ENCODE measurements at regions not wholly inside any gene's neighbourhood (a gene's known extent, or its start where the extent isn't known, plus 50 kb on each side); places are given as distances from the start of the nearest gene placed in this dataset.

- no peaks in the 10 kb centered on the region for H3K9me3 Mint-ChIP-seq
- Histone ChIP-seq H4K5ac (ENCODE audit: insufficient read length, low read depth, low read length) (no peak overlapping the region), H3K27me3 (ENCODE audit: insufficient read depth, low read length) (no peaks in the 10 kb centered on the region), H2AK5ac (ENCODE audit: insufficient read length, low read length) (no peak overlapping the region), H2BK12ac (ENCODE audit: insufficient read length, low read depth, low read length) (no peak overlapping the region), H3K23me2 (ENCODE audit: insufficient read length, low read depth, low read length, poor library complexity, severe bottlenecking) (no peaks in the 10 kb centered on the region), H4K8ac (replicated peaks; ENCODE audit: insufficient read length, low read depth, low read length) (no peak overlapping the region), H3K14ac (ENCODE audit: insufficient read depth, low read length) (no peak overlapping the region), H2BK120ac (ENCODE audit: low read depth, low read length, poor library complexity, severe bottlenecking) (no peak overlapping the region), H2BK20ac (ENCODE audit: low read depth, low read length, poor library complexity, severe bottlenecking) (no peak overlapping the region), H3K56ac (ENCODE audit: insufficient read length, low read depth, low read length) (no peak overlapping the region), H3K23ac (ENCODE audit: insufficient read length, low read depth, low read length) (no peak overlapping the region), H3K9me3 (ENCODE audit: control insufficient read depth, low read depth, low read length) (no peaks in the 10 kb centered on the region), H3K27ac (ENCODE audit: insufficient read length, low read depth, low read length) (no peak overlapping the region), H3K18ac (ENCODE audit: insufficient read length, low read depth, low read length) (no peak overlapping the region), H2AFZ (ENCODE audit: low read length) (no peak overlapping the region), H4K91ac (ENCODE audit: insufficient read length, low read depth, low read length) (no peak overlapping the region), H3K4me2 (ENCODE audit: insufficient read depth, insufficient read length, low read length) (no peak overlapping the region), H3T11ph (ENCODE audit: low read length) (no peak overlapping the region), H4K20me1 (ENCODE audit: control insufficient read depth, insufficient read depth, insufficient read length) (no peaks in the 10 kb centered on the region), H2BK15ac (ENCODE audit: low read depth, low read length) (no peak overlapping the region), H3K79me2 (ENCODE audit: insufficient read depth, low read length) (peaks cover 38% of the 10 kb centered on the region), H3K4ac (ENCODE audit: low read depth, low read length) (no peak overlapping the region), H3K9ac (ENCODE audit: extremely low read depth, insufficient read length, low read length) (no peak overlapping the region), H2BK5ac (ENCODE audit: insufficient read length, low read length) (no peak overlapping the region), H3K4me1 (ENCODE audit: insufficient read depth, low read length) (peaks cover 48% of the 10 kb centered on the region; the same call in 1 of the 2 replicates), H3K79me1 (ENCODE audit: insufficient read depth, low read depth, low read length, poor library complexity, severe bottlenecking) (peaks cover 12% of the 10 kb centered on the region)
- peaks cover 79 to 84% of the 10 kb centered on the region in 2 experiments for H3K4me1 Mint-ChIP-seq
- H3K36me3 Mint-ChIP-seq (ENCODE audit: insufficient read depth in 1 of 3, low read depth in 3 of 3), result peaks cover 8 to 9% (median 8%) of the 10 kb centered on the region in 3 experiments; a peak in 6 of 7 replicates
- no peak for DNase-seq
- H3K4me3 Mint-ChIP-seq, result no peak overlapping the region
- TF ChIP-seq CTCF (conservative IDR thresholded peaks at IDR 0.05), result no peak
- WGBS (ENCODE audit: extremely low coverage, insufficient read length, low lambda C conversion rate), result no CpG with 5 or more reads among the region's 1 CpG
- H3K27me3 Mint-ChIP-seq (ENCODE audit: low read depth), result no peaks in the 10 kb centered on the region
- H3K27ac Mint-ChIP-seq, result peak overlapping the region in 1 of 3 experiments; percentile 74; a peak in 1 of 7 replicates
Measured at GRCh38 chr3:72379500-72380187, 468.6 kb downstream of the SHQ1 start.

Data from H9 (cell line).